Vagina (tissue), 2 donors: ENCODE measurements at regions not wholly inside any gene's neighbourhood (a gene's known extent, or its start where the extent isn't known, plus 50 kb on each side); places are given as distances from the start of the nearest gene placed in this dataset.

Source experiments
- POLR2A ChIP-seq, 2 donors: fragments of 450-650 bp; IDR thresholded peaks; one replicate each; pipeline ENCODE4 v1.6.1; 2017; ENCODE audit warnings: antibody characterized with exemption in 2 of 2, mild to moderate bottlenecking in 2 of 2, moderate library complexity in 2 of 2
- TF ChIP-seq, protein P1 (sequence below), 3 experiments: fragments of 450-650 bp in 2 of 3; fragments of 200-600 bp in 1 of 3; sonication (generic) in 1 of 3; IDR thresholded peaks; one replicate each; pipeline ENCODE4 v1.5.1; 2017 to 2019; ENCODE audit warnings: antibody characterized with exemption in 3 of 3, mild to moderate bottlenecking in 2 of 3, moderate library complexity in 2 of 3

- TF ChIP-seq POLR2A (IDR thresholded peaks at IDR 0.05): no peak
- TF ChIP-seq, protein P1, sequence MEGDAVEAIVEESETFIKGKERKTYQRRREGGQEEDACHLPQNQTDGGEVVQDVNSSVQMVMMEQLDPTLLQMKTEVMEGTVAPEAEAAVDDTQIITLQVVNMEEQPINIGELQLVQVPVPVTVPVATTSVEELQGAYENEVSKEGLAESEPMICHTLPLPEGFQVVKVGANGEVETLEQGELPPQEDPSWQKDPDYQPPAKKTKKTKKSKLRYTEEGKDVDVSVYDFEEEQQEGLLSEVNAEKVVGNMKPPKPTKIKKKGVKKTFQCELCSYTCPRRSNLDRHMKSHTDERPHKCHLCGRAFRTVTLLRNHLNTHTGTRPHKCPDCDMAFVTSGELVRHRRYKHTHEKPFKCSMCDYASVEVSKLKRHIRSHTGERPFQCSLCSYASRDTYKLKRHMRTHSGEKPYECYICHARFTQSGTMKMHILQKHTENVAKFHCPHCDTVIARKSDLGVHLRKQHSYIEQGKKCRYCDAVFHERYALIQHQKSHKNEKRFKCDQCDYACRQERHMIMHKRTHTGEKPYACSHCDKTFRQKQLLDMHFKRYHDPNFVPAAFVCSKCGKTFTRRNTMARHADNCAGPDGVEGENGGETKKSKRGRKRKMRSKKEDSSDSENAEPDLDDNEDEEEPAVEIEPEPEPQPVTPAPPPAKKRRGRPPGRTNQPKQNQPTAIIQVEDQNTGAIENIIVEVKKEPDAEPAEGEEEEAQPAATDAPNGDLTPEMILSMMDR (IDR thresholded peaks at IDR 0.05): no peak
Observed at GRCh38 chr2:45191146-45191863, 182.1 kb upstream of the SIX2 start.
